ENCODE measurements at regions not wholly inside any gene's neighbourhood (a gene's known extent, or its start where the extent isn't known, plus 50 kb on each side); places are given as distances from the start of the nearest gene placed in this dataset.
"Not testable (repeated sequence)": the region's sequence is repeated elsewhere in the genome, so short reads cannot be mapped to it uniquely, and the experiment has no call there.

DNA sequence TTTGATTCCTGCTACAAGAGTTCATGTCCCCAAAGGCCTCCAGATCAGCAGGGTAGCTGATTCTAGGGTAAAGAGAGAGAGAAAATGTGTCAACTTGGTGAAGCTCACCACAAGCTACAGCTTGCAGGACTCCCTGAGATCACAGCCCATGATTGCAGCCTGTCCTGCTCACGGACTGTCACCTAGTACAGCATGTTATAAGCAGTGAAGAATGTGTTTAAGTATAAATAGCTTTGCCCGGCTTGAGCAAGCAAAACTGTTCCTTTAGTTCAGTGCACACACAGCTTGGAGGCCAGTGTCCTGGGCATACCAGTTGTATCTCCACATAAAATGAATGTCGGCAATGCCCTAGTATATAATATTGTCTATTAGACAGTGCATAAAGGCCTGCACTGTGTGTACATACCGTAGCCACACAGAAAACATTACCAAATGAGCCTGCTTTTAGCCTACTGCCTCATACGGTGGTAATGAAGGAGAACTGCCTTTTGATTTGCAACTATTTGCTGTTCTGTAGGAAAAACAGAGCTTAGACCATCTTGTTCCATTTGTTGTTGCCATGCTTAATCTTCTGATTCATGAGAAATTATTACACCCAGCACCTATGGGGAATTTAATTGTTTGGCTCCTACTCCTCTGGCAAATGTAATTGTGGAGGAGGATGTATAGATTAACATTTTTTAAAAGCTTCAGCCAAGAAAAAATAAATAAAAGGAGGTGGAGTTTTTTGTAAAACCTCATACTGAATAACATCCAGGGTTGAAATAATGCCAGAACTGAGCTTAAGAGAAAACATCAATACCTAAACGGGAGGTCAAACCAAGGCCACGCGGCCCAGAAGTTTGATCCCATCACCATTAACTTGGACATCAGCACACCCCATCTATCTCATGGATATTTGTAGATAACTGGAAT lies 108.1 kb upstream of the G2E3 start:
- DNase-seq = no peak

DNA sequence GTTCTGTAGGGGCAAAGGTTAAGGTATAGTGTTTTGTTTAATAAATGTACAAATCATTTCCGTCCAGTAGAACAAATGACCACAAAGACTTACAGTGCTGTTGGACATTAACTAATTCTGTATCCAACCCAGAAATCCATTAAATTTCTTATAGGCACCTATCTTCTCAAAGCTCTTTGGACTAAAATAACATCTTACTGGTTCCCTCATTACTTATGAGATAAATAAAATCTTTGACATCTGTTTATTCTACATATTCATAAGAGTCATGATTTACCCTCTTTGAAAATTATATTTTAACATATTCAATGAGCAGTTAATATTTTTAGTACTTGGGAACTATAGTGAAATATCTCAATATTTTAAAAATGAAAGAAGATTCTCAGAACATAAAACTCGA lies 102.7 kb upstream of the G2E3 start:
- DNase-seq = no peak

DNA sequence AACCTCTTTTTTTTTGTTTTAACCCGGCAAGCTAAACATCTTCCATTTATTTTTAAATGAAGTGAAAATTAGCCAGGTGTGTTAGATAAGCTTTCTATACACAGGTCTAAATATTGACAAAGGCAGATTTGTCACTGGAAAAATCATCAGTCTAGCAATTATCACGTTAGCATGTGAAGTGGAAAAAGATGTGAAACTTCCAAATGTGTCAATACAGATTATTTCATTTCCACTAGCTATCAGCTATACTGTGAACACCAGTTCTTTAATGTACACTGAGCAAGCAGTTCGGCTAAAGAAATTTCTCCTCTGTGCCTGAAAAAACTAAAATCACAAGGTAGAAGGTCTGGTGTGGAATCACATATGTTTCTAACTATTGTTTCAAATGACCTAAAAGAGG lies 96.6 kb upstream of the G2E3 start:
- DNase-seq = no peak

DNA sequence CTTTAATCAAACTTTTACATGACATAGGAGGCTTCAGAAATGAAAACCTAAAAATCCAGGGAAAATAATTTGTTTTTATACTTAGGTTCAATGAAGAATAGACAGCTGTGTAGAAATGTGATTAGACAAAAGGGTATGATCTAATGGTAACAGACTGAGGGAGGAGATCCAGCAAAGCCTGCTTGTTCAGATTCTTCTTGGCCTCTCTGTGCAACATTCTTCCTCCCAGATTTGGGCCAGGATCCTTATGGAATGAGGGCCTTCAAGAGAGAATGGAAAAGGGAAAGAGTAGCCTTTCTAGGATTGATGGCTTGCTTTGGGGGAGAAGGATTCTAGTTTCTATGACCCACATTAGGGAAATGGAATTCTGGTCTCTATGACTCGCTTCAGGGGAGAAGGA lies 94.5 kb upstream of the G2E3 start:
- no peak for DNase-seq

DNA sequence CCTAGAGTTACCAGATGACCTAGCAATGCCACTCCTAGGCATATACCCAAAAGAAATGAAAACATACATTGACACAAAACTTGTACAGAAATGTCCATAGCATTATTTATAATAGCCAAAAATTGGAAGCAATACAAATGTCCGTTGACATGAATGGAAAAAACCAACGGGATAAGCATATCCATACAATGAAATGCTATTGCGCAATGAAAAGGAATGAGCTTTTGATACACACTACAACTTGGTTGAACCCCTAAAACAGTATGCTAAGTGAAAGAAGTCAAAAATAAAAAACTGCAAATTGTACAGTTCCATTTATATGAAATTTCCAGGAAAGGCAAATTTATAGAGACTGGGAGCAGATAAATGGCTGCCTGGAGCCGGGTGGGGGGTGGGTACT lies 90.6 kb upstream of the G2E3 start:
- no peak for DNase-seq

DNA sequence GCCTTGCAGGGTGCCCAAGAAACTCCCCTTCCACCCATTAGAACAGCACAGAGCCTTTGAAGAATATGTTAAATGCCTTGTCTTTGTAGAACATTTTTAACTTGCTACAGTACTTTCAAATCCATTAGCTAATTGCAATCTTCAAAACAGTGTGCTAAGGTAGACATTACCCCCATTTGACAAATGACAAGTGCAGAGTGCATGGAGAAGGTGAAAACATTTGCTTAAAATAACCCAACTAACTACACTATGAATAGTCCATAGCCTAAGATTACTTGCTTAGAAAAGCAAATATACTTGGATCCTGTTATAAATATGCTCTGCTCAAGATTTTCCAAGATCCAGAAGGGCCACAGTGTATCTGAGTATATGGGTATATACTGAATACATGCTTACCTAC lies 87.0 kb upstream of the G2E3 start:
- DNase-seq = no peak

DNA sequence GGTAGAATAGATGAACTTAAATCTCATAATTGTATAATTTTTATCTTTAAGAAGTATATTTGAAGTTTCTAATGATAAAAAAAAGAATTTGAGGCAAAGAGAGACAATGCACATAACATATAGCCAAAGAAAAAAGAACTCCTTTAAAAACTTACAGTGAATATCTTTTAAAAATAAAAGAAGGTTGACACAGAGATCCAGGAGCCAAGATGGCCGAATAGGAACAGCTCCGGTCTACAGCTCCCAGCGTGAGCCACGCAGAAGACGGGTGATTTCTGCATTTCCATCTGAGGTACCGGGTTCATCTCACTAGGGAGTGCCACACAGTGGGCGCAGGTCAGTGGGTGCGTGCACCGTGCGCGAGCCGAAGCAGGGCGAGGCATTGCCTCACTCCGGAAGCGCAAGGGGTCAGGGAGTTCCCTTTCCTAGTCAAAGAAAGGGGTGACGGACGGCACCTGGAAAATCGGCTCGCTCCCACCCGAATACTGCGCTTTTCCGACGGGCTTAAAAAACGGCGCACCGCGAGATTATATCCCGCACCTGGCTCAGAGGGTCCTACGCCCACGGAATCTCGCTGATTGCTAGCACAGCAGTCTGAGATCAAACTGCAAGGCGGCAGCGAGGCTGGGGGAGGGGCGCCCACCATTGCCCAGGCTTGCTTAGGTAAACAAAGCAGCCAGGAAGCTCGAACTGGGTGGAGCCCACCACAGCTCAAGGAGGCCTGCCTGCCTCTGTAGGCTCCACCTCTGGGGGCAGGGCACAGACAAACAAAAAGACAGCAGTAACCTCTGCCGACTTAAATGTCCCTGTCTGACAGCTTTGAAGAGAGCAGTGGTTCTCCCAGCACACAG lies 84.9 kb upstream of the G2E3 start:
- not testable (repeated sequence) for DNase-seq

- no peak for DNase-seq
Measured at GRCh38 chr14:30482276-30482675, 76.7 kb upstream of the G2E3 start.

DNA sequence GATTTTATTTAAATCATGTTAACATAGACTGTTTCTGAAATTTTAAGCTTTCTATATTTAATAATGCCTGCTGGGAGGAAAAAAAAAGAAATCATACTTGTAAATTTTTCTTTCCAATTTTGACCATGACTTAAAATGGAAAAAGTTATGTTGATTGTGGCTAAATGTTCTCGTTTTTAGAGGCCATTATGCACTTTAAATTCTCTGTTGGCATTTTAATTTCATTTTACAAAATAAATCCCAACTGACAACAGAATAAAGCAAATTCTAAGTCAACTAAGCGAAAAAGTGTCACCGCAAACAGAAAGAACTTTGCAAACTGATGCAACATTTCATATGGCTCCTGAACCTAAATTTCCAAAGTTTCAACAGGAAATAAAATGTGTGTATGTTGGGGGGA lies 74.8 kb upstream of the G2E3 start:
- peak; percentile 7 for DNase-seq

DNA sequence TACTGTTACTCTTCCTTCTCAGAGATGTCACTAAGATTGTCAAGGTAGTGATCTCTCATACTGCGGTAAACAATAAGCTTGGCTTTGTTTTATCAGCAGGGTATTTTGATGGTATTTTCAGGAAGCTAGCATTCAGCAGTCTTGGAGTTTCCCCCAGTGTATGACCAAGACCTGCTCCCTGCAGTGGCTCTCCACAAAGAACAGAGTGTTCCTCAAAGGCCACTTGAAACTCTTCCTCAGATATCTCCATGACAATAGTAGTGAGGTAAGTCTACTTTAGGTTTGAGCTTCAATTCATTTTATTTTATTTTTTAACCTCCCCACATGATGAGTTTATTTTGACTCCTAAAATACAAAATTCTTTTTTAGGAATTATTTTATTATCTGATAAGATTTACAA lies 74.0 kb upstream of the G2E3 start:
- DNase-seq = no peak

GRCh38 chr14:30496852-30497251 lies 62.1 kb upstream of the G2E3 start:
- DNase-seq = no peak

GRCh38 chr14:30499358-30499757 lies 59.6 kb upstream of the G2E3 start:
- DNase-seq = no peak

DNA sequence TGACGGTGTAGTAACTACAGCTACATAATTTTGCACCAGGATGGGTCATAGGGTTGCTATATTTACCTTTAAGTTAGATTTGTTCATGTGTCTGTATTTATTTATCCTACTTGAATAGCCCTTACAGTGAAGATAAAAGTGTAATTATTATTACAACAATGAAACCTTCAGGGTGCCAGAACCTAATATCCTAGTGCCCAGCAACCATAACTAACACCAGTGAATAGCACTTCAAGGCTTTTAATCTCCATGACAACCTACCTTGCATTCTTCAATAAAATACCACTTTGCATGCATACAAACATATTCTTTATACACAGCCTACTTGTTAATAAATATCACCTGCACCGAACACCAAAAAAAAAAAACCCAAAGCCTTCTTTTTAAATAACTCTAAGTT lies 58.7 kb upstream of the G2E3 start:
- DNase-seq = no peak

GRCh38 chr14:30507209-30507608 lies 51.7 kb upstream of the G2E3 start:
- DNase-seq = peak; percentile 84

Data from MV-4-11 (cell line).